T-helper 17 cell (primary cell): ENCODE measurements at regions not wholly inside any gene's neighbourhood (a gene's known extent, or its start where the extent isn't known, plus 50 kb on each side); places are given as distances from the start of the nearest gene placed in this dataset.

Experiments
- ATAC-seq: fragments of 150-1000 bp; cut with Tn5 transposase; 2 replicates; pipeline ENCODE4 v1.10.0; 2021; ENCODE audit warnings: mild to moderate bottlenecking, moderate library complexity
- DNase-seq, 3 donors: peaks; one replicate each; pipeline versions ENCODE4 v3.0.0 to v3.0.0-alpha.2; 2020 to 2021
- H3K9me3 ChIP-seq: one replicate; pipeline ENCODE4 v1.7.0; 2013; ENCODE audit warnings: low read length, mild to moderate bottlenecking; ENCODE audit not compliant: control insufficient read depth, poor library complexity, severe bottlenecking
- H3K27ac Mint-ChIP-seq: one replicate; pipeline ENCODE4 v1.8.0; 2022; ENCODE audit warnings: mild to moderate bottlenecking, moderate library complexity, mixed read lengths
- H3K27me3 Mint-ChIP-seq: one replicate; pipeline ENCODE4 v1.8.0; 2022; ENCODE audit warnings: mixed read lengths
- H3K36me3 Mint-ChIP-seq: one replicate; pipeline ENCODE4 v1.8.0; 2022; ENCODE audit warnings: low read depth, mixed read lengths
- H3K4me1 Mint-ChIP-seq: one replicate; pipeline ENCODE4 v1.8.0; 2022; ENCODE audit warnings: mild to moderate bottlenecking, mixed read lengths
- H3K4me3 Mint-ChIP-seq: one replicate; pipeline ENCODE4 v1.8.0; 2022; ENCODE audit warnings: mild to moderate bottlenecking, moderate library complexity, mixed read lengths

GRCh38 chr3:124542214-124542869 is 187.9 kb upstream of the UMPS start:
- peaks cover 37% of the 10 kb centered on the region for H3K27me3 Mint-ChIP-seq

GRCh38 chr3:124545891-124546290 is 184.4 kb upstream of the UMPS start:
- Mint-ChIP-seq H3K36me3 (peaks cover 8% of the 10 kb centered on the region), H3K4me1 (peaks cover 5% of the 10 kb centered on the region), H3K27me3 (peaks cover 62% of the 10 kb centered on the region), H3K4me3 (no peak overlapping the region), H3K27ac (no peak overlapping the region)
- DNase-seq (no peak), ATAC-seq (no peak)
- H3K9me3 ChIP-seq: no peaks in the 10 kb centered on the region

More at GRCh38 chr3:124542214-124542869, 187.9 kb upstream of the UMPS start:
- ATAC-seq (no peak), DNase-seq (no peak)
- Mint-ChIP-seq H3K4me1 (no peaks in the 10 kb centered on the region), H3K4me3 (no peak overlapping the region), H3K27ac (no peak overlapping the region), H3K36me3 (peaks cover 3% of the 10 kb centered on the region)
- H3K9me3 ChIP-seq: no peaks in the 10 kb centered on the region

- H3K27me3 Mint-ChIP-seq: peaks cover 91% of the 10 kb centered on the region
- H3K4me1 Mint-ChIP-seq: peaks cover 16% of the 10 kb centered on the region
- H3K4me3 Mint-ChIP-seq: no peak overlapping the region
- ATAC-seq: no peak
- H3K9me3 ChIP-seq: no peaks in the 10 kb centered on the region
- peaks cover 8% of the 10 kb centered on the region for H3K36me3 Mint-ChIP-seq
- no peak overlapping the region for H3K27ac Mint-ChIP-seq
- no peak for DNase-seq
Measured at GRCh38 chr3:124552224-124552623, 178.0 kb upstream of the UMPS start.

- Mint-ChIP-seq H3K4me1 (peaks cover 18% of the 10 kb centered on the region), H3K27ac (no peak overlapping the region), H3K36me3 (peaks cover 11% of the 10 kb centered on the region), H3K4me3 (no peak overlapping the region), H3K27me3 (peaks cover 93% of the 10 kb centered on the region)
- no peaks in the 10 kb centered on the region for H3K9me3 ChIP-seq
- DNase-seq (no peak), ATAC-seq (peak; percentile 54)
Measured at GRCh38 chr3:124553178-124553577, 177.1 kb upstream of the UMPS start.

GRCh38 chr3:124556636-124557035 is 173.6 kb upstream of the UMPS start:
- no peak for ATAC-seq
- no peak for DNase-seq
- peaks cover 6% of the 10 kb centered on the region for H3K36me3 Mint-ChIP-seq
- no peaks in the 10 kb centered on the region for H3K9me3 ChIP-seq
- H3K4me3 Mint-ChIP-seq: no peak overlapping the region
- H3K4me1 Mint-ChIP-seq: peaks cover 13% of the 10 kb centered on the region
- H3K27me3 Mint-ChIP-seq: peaks cover 91% of the 10 kb centered on the region
- peak overlapping the region; percentile 32 for H3K27ac Mint-ChIP-seq

GRCh38 chr3:124557433-124558232 is 172.6 kb upstream of the UMPS start:
- Mint-ChIP-seq H3K36me3 (peaks cover 8% of the 10 kb centered on the region), H3K4me1 (peaks cover 13% of the 10 kb centered on the region), H3K27me3 (peaks cover 88% of the 10 kb centered on the region), H3K4me3 (no peak overlapping the region), H3K27ac (peak overlapping the region; percentile 32)
- no peaks in the 10 kb centered on the region for H3K9me3 ChIP-seq
- DNase-seq: no peak
- ATAC-seq: no peak

GRCh38 chr3:124558991-124559845 is 171.0 kb upstream of the UMPS start:
- H3K27ac Mint-ChIP-seq: no peak overlapping the region
- peaks cover 85% of the 10 kb centered on the region for H3K27me3 Mint-ChIP-seq
- ATAC-seq: no peak
- H3K4me1 Mint-ChIP-seq: peaks cover 5% of the 10 kb centered on the region
- no peak for DNase-seq
- H3K9me3 ChIP-seq: no peaks in the 10 kb centered on the region
- H3K36me3 Mint-ChIP-seq: peaks cover 8% of the 10 kb centered on the region
- no peak overlapping the region for H3K4me3 Mint-ChIP-seq

- H3K4me1 Mint-ChIP-seq: peaks cover 2% of the 10 kb centered on the region
- H3K9me3 ChIP-seq: no peaks in the 10 kb centered on the region
- H3K27me3 Mint-ChIP-seq: peaks cover 77% of the 10 kb centered on the region
- ATAC-seq: peak; percentile 71
- DNase-seq: peak; percentile 11 to 40 (median 13)
- H3K4me3 Mint-ChIP-seq: no peak overlapping the region
- peaks cover 6% of the 10 kb centered on the region for H3K36me3 Mint-ChIP-seq
- H3K27ac Mint-ChIP-seq: no peak overlapping the region
Measured at GRCh38 chr3:124559846-124560574, 170.2 kb upstream of the UMPS start.

- ATAC-seq: no peak
- Mint-ChIP-seq H3K27me3 (peaks cover 70% of the 10 kb centered on the region), H3K27ac (no peak overlapping the region), H3K36me3 (peaks cover 6% of the 10 kb centered on the region), H3K4me1 (peaks cover 2% of the 10 kb centered on the region), H3K4me3 (peak overlapping the region; percentile 31)
- no peak for DNase-seq
- no peaks in the 10 kb centered on the region for H3K9me3 ChIP-seq
Measured at GRCh38 chr3:124560666-124561215, 169.5 kb upstream of the UMPS start.

- no peak overlapping the region for H3K27ac Mint-ChIP-seq
- no peak overlapping the region for H3K4me3 Mint-ChIP-seq
Measured at GRCh38 chr3:124562769-124563168, 167.5 kb upstream of the UMPS start.

GRCh38 chr3:124563376-124563775 is 166.9 kb upstream of the UMPS start:
- H3K9me3 ChIP-seq: no peaks in the 10 kb centered on the region
- no peak overlapping the region for H3K4me3 Mint-ChIP-seq
- no peak overlapping the region for H3K27ac Mint-ChIP-seq
- peaks cover 2% of the 10 kb centered on the region for H3K36me3 Mint-ChIP-seq
- ATAC-seq (no peak), DNase-seq (no peak)
- H3K27me3 Mint-ChIP-seq: peaks cover 51% of the 10 kb centered on the region
- no peaks in the 10 kb centered on the region for H3K4me1 Mint-ChIP-seq

More at GRCh38 chr3:124562769-124563168, 167.5 kb upstream of the UMPS start:
- ATAC-seq: no peak
- Mint-ChIP-seq H3K4me1 (no peaks in the 10 kb centered on the region), H3K27me3 (peaks cover 55% of the 10 kb centered on the region), H3K36me3 (peaks cover 2% of the 10 kb centered on the region)
- H3K9me3 ChIP-seq: no peaks in the 10 kb centered on the region
- no peak for DNase-seq

GRCh38 chr3:124565013-124565412 is 165.2 kb upstream of the UMPS start:
- Mint-ChIP-seq H3K36me3 (peaks cover 2% of the 10 kb centered on the region), H3K4me3 (no peak overlapping the region), H3K27ac (no peak overlapping the region), H3K27me3 (peaks cover 36% of the 10 kb centered on the region), H3K4me1 (no peaks in the 10 kb centered on the region)
- ATAC-seq: peak; percentile 49
- DNase-seq: peak in 1 of 3 donors; percentile 44
- H3K9me3 ChIP-seq: no peaks in the 10 kb centered on the region
